ENCODE measurements at regions not wholly inside any gene's neighbourhood (a gene's known extent, or its start where the extent isn't known, plus 50 kb on each side); places are given as distances from the start of the nearest gene placed in this dataset.

DNA sequence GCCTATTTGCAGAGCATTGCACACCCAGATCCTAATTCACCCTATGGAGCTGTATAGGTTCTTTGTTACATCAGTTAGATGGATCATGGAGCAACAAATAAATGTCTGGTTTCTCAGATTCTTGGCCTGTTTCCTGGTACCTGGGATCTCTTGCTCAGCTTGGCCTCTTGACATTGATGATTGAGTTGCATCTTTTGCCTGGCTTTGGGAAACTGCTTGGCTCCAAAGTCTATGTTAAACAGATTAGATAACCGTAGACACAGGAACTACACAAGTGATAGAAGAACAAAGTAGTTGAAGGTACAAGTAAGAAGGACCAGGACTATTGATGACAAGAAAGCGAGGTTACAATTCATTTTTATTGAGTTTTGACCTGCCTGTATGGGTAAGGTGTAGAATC is 77.3 kb downstream of the TMEM100 start:
- TF ChIP-seq, protein P1, sequence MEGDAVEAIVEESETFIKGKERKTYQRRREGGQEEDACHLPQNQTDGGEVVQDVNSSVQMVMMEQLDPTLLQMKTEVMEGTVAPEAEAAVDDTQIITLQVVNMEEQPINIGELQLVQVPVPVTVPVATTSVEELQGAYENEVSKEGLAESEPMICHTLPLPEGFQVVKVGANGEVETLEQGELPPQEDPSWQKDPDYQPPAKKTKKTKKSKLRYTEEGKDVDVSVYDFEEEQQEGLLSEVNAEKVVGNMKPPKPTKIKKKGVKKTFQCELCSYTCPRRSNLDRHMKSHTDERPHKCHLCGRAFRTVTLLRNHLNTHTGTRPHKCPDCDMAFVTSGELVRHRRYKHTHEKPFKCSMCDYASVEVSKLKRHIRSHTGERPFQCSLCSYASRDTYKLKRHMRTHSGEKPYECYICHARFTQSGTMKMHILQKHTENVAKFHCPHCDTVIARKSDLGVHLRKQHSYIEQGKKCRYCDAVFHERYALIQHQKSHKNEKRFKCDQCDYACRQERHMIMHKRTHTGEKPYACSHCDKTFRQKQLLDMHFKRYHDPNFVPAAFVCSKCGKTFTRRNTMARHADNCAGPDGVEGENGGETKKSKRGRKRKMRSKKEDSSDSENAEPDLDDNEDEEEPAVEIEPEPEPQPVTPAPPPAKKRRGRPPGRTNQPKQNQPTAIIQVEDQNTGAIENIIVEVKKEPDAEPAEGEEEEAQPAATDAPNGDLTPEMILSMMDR (IDR thresholded peaks at IDR 0.05; ENCODE audit: extremely low read depth in 1 of 2, insufficient read depth in 1 of 2, low read depth in 1 of 2, low read length in 2 of 2), result no peak
- TF ChIP-seq POLR2A (IDR thresholded peaks at IDR 0.05; ENCODE audit: low read depth, low read length), result no peak
- TF ChIP-seq GATA2 (IDR thresholded peaks at IDR 0.05; ENCODE audit: insufficient read depth, insufficient read length, low read depth, low read length), result no peak
- TF ChIP-seq POLR2AphosphoS5 (IDR thresholded peaks at IDR 0.05; ENCODE audit: insufficient read depth, low read depth, low read length), result no peak
- no peak for TF ChIP-seq EZH2 (IDR thresholded peaks at IDR 0.05; ENCODE audit: borderline replicate concordance, low read depth, low read length, severe bottlenecking)
- no peak for TF ChIP-seq FOS (IDR thresholded peaks at IDR 0.05; ENCODE audit: borderline replicate concordance, insufficient read depth, low read length)
- no peak for TF ChIP-seq MYC (IDR thresholded peaks at IDR 0.05; ENCODE audit: low read depth, low read length)
- TF ChIP-seq, protein P2, sequence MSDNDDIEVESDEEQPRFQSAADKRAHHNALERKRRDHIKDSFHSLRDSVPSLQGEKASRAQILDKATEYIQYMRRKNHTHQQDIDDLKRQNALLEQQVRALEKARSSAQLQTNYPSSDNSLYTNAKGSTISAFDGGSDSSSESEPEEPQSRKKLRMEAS (IDR thresholded peaks at IDR 0.05; ENCODE audit: insufficient read depth, insufficient read length), result no peak
